H1 (cell line): ENCODE measurements at regions not wholly inside any gene's neighbourhood (a gene's known extent, or its start where the extent isn't known, plus 50 kb on each side); places are given as distances from the start of the nearest gene placed in this dataset.

Experiments
- CTCF ChIA-PET: fragments of 300-600 bp; sonication (Branson Sonifier 250); formaldehyde crosslinking; loops from one replicate; lab custom pipeline; 2021; ENCODE audit not compliant: partially characterized antibody; lab: Charles Lee
- POLR2A ChIA-PET: fragments of 300-600 bp; sonication (Branson Sonifier 250); formaldehyde crosslinking; loops from one replicate; lab custom pipeline; 2021; ENCODE audit warnings: inconsistent platforms; ENCODE audit not compliant: partially characterized antibody; lab: Charles Lee
- DNase-seq, 2 experiments: peaks; one replicate each; pipeline versions ENCODE4 v3.0.0 to v3.0.0-alpha.2; 2010 to 2022; ENCODE audit warnings: low spot score in 2 of 2, low read depth in 1 of 2, mixed read lengths in 1 of 2
- FAIRE-seq: peaks from 2 replicates; lab custom pipeline; 2011; peaks lifted over from hg19 to GRCh38; lab: Jason Lieb, UNC
- H2AFZ ChIP-seq: 2 replicates; pipeline ENCODE4 v1.8.1; 2012; ENCODE audit warnings: low read length, inconsistent platforms
- H2AK5ac ChIP-seq: 2 replicates; pipeline ENCODE4 v1.6.1; 2013; ENCODE audit warnings: low read depth, low read length
- H2BK120ac ChIP-seq: replicated peaks from 2 replicates; pipeline ENCODE3; 2013; ENCODE audit warnings: low read depth, low read length, inconsistent platforms
- H2BK12ac ChIP-seq: 2 replicates; pipeline ENCODE4 v1.6.1; 2013; ENCODE audit warnings: low read depth, low read length
- H2BK15ac ChIP-seq: 2 replicates; pipeline ENCODE4 v1.6.1; 2013; ENCODE audit warnings: low read length
- H2BK20ac ChIP-seq: 2 replicates; pipeline ENCODE4 v1.6.1; 2013; ENCODE audit warnings: low read length
- H2BK5ac ChIP-seq: 2 replicates; pipeline ENCODE4 v1.6.1; 2013; ENCODE audit warnings: low read depth, low read length
- H3K14ac ChIP-seq: 2 replicates; pipeline ENCODE4 v1.6.1; 2013; ENCODE audit warnings: inconsistent platforms; ENCODE audit not compliant: insufficient read length
- H3K18ac ChIP-seq: 2 replicates; pipeline ENCODE4 v1.6.1; 2013; ENCODE audit warnings: low read length; ENCODE audit errors: extremely low read depth
- H3K23ac ChIP-seq: 2 replicates; pipeline ENCODE4 v1.6.1; 2013; ENCODE audit warnings: inconsistent platforms; ENCODE audit not compliant: insufficient read length
- H3K23me2 ChIP-seq: 2 replicates; pipeline ENCODE4 v1.6.1; 2013; ENCODE audit warnings: low read depth, low read length
- H3K27ac ChIP-seq: 2 replicates; pipeline ENCODE4 v1.6.1; 2011; ENCODE audit warnings: low read depth, low read length, inconsistent platforms
- H3K27me3 ChIP-seq, 4 experiments: replicated peaks in 1 of 4; 1 replicate in 1 of 4; 2 replicates in 3 of 4; pipeline versions ENCODE4 v1.6.1 to v1.8.1; 2011 to 2013; ENCODE audit warnings: low read length in 3 of 4, mild to moderate bottlenecking in 3 of 4, inconsistent platforms in 2 of 4, mixed read lengths in 2 of 4, moderate library complexity in 1 of 4; ENCODE audit not compliant: control insufficient read depth in 3 of 4, insufficient read depth in 3 of 4; ENCODE audit errors: extremely low read depth in 1 of 4
- H3K36me3 ChIP-seq, 4 experiments: 2 replicates each; pipeline versions ENCODE4 v1.6.1 to v1.8.1; 2011 to 2013; ENCODE audit warnings: mild to moderate bottlenecking in 4 of 4, low read length in 3 of 4, moderate library complexity in 2 of 4, control low read depth in 1 of 4, inconsistent platforms in 1 of 4; ENCODE audit not compliant: insufficient read depth in 4 of 4, control insufficient read depth in 2 of 4
- H3K4ac ChIP-seq: replicated peaks from 2 replicates; pipeline ENCODE3; 2013; ENCODE audit warnings: low read length, low read depth, mixed read lengths, inconsistent platforms; ENCODE audit not compliant: insufficient read length
- H3K4me1 ChIP-seq, 4 experiments: replicated peaks in 1 of 4; 1 replicate in 1 of 4; 2 replicates in 3 of 4; pipeline versions ENCODE4 v1.6.1 to v1.8.1; 2011 to 2013; ENCODE audit warnings: low read length in 3 of 4, inconsistent platforms in 2 of 4, mixed read lengths in 1 of 4; ENCODE audit not compliant: insufficient read depth in 4 of 4, control insufficient read depth in 3 of 4
- H3K4me2 ChIP-seq, 2 experiments: 2 replicates each; pipeline versions ENCODE4 v1.6.1 to v1.8.1; 2011 to 2013; ENCODE audit warnings: low read depth in 2 of 2, low read length in 2 of 2, control low read depth in 1 of 2, inconsistent platforms in 1 of 2, mild to moderate bottlenecking in 1 of 2; ENCODE audit not compliant: insufficient read depth in 1 of 2
- H3K4me3 ChIP-seq, 4 experiments: fragments of 200-600, 300-600 bp in 1 of 4; sonication (generic), shearing (Covaris generic), sonication (Bioruptor Twin) in 1 of 4; 2 replicates each; pipeline versions ENCODE4 v1.5.1 to v1.8.1; 2011 to 2016; ENCODE audit warnings: low read length in 4 of 4, low read depth in 3 of 4, control low read depth in 2 of 4, inconsistent platforms in 2 of 4, mild to moderate bottlenecking in 2 of 4, mixed read lengths in 1 of 4, moderate library complexity in 1 of 4; ENCODE audit not compliant: insufficient read depth in 2 of 4; ENCODE audit errors: extremely low read depth in 1 of 4
- H3K56ac ChIP-seq: replicated peaks from 2 replicates; pipeline ENCODE3; 2013; ENCODE audit warnings: low read depth, mild to moderate bottlenecking, mixed read lengths, low read length, inconsistent platforms; ENCODE audit not compliant: insufficient read length
- H3K79me1 ChIP-seq: 2 replicates; pipeline ENCODE4 v1.6.1; 2013; ENCODE audit warnings: low read depth, low read length, control low read depth
- H3K79me2 ChIP-seq, 2 experiments: 2 replicates each; pipeline versions ENCODE4 v1.6.1 to v1.8.1; 2012 to 2013; ENCODE audit warnings: low read length in 2 of 2, mild to moderate bottlenecking in 2 of 2, inconsistent platforms in 1 of 2; ENCODE audit not compliant: insufficient read depth in 2 of 2, control insufficient read depth in 1 of 2
- H3K9ac ChIP-seq, 4 experiments: replicated peaks in 1 of 4; 1 replicate in 1 of 4; 2 replicates in 3 of 4; pipeline versions ENCODE4 v1.6.1 to v1.8.1; 2011 to 2013; ENCODE audit warnings: low read depth in 3 of 4, low read length in 3 of 4, control low read depth in 2 of 4, mild to moderate bottlenecking in 2 of 4, moderate library complexity in 2 of 4, inconsistent platforms in 1 of 4; ENCODE audit errors: extremely low read depth in 1 of 4
- H3K9me3 ChIP-seq, 2 experiments: 2 replicates each; pipeline versions ENCODE4 v1.6.1 to v1.8.1; 2012 to 2013; ENCODE audit warnings: mild to moderate bottlenecking in 2 of 2, moderate library complexity in 2 of 2, control low read depth in 1 of 2, inconsistent platforms in 1 of 2, low read depth in 1 of 2, low read length in 1 of 2, mixed read lengths in 1 of 2; ENCODE audit not compliant: insufficient read depth in 2 of 2
- H4K20me1 ChIP-seq, 2 experiments: replicated peaks in 1 of 2; 2 replicates each; pipeline versions ENCODE3 to v1.8.1; 2011 to 2013; ENCODE audit warnings: inconsistent platforms in 2 of 2, low read length in 2 of 2, mild to moderate bottlenecking in 1 of 2; ENCODE audit not compliant: insufficient read depth in 2 of 2, control insufficient read depth in 1 of 2
- H4K5ac ChIP-seq: 2 replicates; pipeline ENCODE4 v1.6.1; 2013; ENCODE audit warnings: low read length, low read depth, mixed read lengths, inconsistent platforms; ENCODE audit not compliant: insufficient read length
- H4K8ac ChIP-seq: 2 replicates; pipeline ENCODE4 v1.8.0; 2013; ENCODE audit warnings: mild to moderate bottlenecking, moderate library complexity, low read length, inconsistent platforms; ENCODE audit not compliant: insufficient read depth; ENCODE audit errors: extremely low read depth
- H4K91ac ChIP-seq: replicated peaks from 2 replicates; pipeline ENCODE3; 2013; ENCODE audit warnings: low read length, mixed read lengths, inconsistent platforms; ENCODE audit not compliant: insufficient read length
- FOSL1 ChIP-seq: IDR thresholded peaks from 2 replicates; pipeline ENCODE4 v1.6.1; 2011; ENCODE audit warnings: mild to moderate bottlenecking, low read depth, low read length, moderate library complexity; ENCODE audit not compliant: insufficient read depth
- GABPA ChIP-seq: IDR thresholded peaks from 2 replicates; pipeline ENCODE4 v1.6.1; 2011; ENCODE audit warnings: mild to moderate bottlenecking, low read length, moderate library complexity, borderline replicate concordance; ENCODE audit not compliant: insufficient read depth
- KDM1A ChIP-seq: fragments of 200-600, 300-600 bp; sonication (generic); IDR thresholded peaks from 2 replicates; pipeline ENCODE4 v1.7.1; 2016; ENCODE audit warnings: mild to moderate bottlenecking, low read length, borderline replicate concordance
- POLR2A ChIP-seq, 2 experiments: IDR thresholded peaks; 1 replicate in 1 of 2; 2 replicates in 1 of 2; pipeline ENCODE4 v1.6.1; 2011; ENCODE audit warnings: low read depth in 2 of 2, low read length in 2 of 2, mild to moderate bottlenecking in 2 of 2; ENCODE audit errors: control extremely low read depth in 1 of 2
- RXRA ChIP-seq: IDR thresholded peaks from 2 replicates; pipeline ENCODE4 v1.6.1; 2011; ENCODE audit warnings: low read depth, mild to moderate bottlenecking, low read length, moderate library complexity; ENCODE audit not compliant: insufficient read depth
- YY1 ChIP-seq: IDR thresholded peaks from 2 replicates; pipeline ENCODE4 v1.6.1; 2011; ENCODE audit warnings: low read depth, mild to moderate bottlenecking, low read length
- WGBS, 2 experiments: shearing (Covaris generic) in 1 of 2; methylation state at CpG; one replicate each; pipeline versions ENCODE4 v1.1.6 to v1.1.7; 2013 to 2015; ENCODE audit warnings: low lambda C conversion rate in 2 of 2, mixed read lengths in 2 of 2, inconsistent platforms in 1 of 2, low coverage in 1 of 2, missing lambda C conversion rate in 1 of 2; ENCODE audit not compliant: insufficient replicate concordance in 2 of 2, insufficient coverage in 1 of 2, insufficient read length in 1 of 2; ENCODE audit errors: extremely low coverage in 1 of 2, missing lambda C conversion rate in 1 of 2; 5-methylcytosine and 5-hydroxymethylcytosine counted together
- TF ChIP-seq, protein P1 (sequence below), 3 experiments: IDR thresholded peaks; 1 replicate in 2 of 3; 2 replicates in 1 of 3; pipeline versions ENCODE4 v1.5.1 to v1.6.1; 2011; ENCODE audit warnings: low read length in 3 of 3, mild to moderate bottlenecking in 3 of 3, inconsistent platforms in 2 of 3, low read depth in 1 of 3, moderate library complexity in 1 of 3; ENCODE audit not compliant: insufficient read depth in 1 of 3; ENCODE audit errors: control extremely low read depth in 1 of 3
- TF ChIP-seq, protein P2 (sequence below): IDR thresholded peaks from 2 replicates; pipeline ENCODE4 v1.6.1; 2012; ENCODE audit warnings: inconsistent platforms

- CTCF ChIA-PET, result interaction anchor here (0.6 to 1.7 kb wide), 5 partner anchors 10 to 235 kb away, joined by 3 to 6 read pairs (median 4); no protein-coding TSS in a partner anchor
These were observed 170.4 kb upstream of the LPP start for GRCh38 chr3:187983484-187984124.

More at GRCh38 chr3:187983484-187984124, 170.4 kb upstream of the LPP start:
- POLR2A ChIA-PET, result no interaction called here
- H3K4me2 ChIP-seq, result no peak overlapping the region
- H2AK5ac ChIP-seq, result no peak overlapping the region
- H2BK5ac ChIP-seq, result no peak overlapping the region
- no peaks in the 10 kb centered on the region for H3K36me3 ChIP-seq
- FAIRE-seq (no peak), DNase-seq (no peak)
- H3K79me2 ChIP-seq, result no peaks in the 10 kb centered on the region
- H3K9ac ChIP-seq, result no peak overlapping the region
- no peak overlapping the region for H2BK20ac ChIP-seq
- H4K20me1 ChIP-seq, result no peaks in the 10 kb centered on the region
- H3K4me1 ChIP-seq, result no peaks in the 10 kb centered on the region
- H3K23ac ChIP-seq, result no peak overlapping the region
- no peaks in the 10 kb centered on the region for H3K27me3 ChIP-seq
- no peak overlapping the region for H3K27ac ChIP-seq
- H3K4me3 ChIP-seq, result no peak overlapping the region
- H3K4ac ChIP-seq, result no peak overlapping the region
- no peak overlapping the region for H2BK120ac ChIP-seq
- H2BK12ac ChIP-seq, result no peak overlapping the region
- H3K14ac ChIP-seq, result no peak overlapping the region
- no peak overlapping the region for H3K18ac ChIP-seq
- H3K9me3 ChIP-seq, result no peaks in the 10 kb centered on the region
- H4K8ac ChIP-seq, result no peak overlapping the region
- H4K5ac ChIP-seq, result no peak overlapping the region
- no peak overlapping the region for H2BK15ac ChIP-seq
- H2AFZ ChIP-seq, result no peak overlapping the region
- H4K91ac ChIP-seq, result no peak overlapping the region
- H3K56ac ChIP-seq, result no peak overlapping the region
- WGBS, 2 experiments, result 86% methylated on average over 6 of the region's 6 CpGs; no CpG with 5 or more reads in 1 of the 2 experiments
- H3K23me2 ChIP-seq, result no peaks in the 10 kb centered on the region; the same call in 1 of the 2 replicates
- TF ChIP-seq, protein P1, sequence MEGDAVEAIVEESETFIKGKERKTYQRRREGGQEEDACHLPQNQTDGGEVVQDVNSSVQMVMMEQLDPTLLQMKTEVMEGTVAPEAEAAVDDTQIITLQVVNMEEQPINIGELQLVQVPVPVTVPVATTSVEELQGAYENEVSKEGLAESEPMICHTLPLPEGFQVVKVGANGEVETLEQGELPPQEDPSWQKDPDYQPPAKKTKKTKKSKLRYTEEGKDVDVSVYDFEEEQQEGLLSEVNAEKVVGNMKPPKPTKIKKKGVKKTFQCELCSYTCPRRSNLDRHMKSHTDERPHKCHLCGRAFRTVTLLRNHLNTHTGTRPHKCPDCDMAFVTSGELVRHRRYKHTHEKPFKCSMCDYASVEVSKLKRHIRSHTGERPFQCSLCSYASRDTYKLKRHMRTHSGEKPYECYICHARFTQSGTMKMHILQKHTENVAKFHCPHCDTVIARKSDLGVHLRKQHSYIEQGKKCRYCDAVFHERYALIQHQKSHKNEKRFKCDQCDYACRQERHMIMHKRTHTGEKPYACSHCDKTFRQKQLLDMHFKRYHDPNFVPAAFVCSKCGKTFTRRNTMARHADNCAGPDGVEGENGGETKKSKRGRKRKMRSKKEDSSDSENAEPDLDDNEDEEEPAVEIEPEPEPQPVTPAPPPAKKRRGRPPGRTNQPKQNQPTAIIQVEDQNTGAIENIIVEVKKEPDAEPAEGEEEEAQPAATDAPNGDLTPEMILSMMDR (IDR thresholded peaks at IDR 0.05; ENCODE audit: control extremely low read depth in 1 of 3, insufficient read depth in 1 of 3, low read depth in 1 of 3, low read length in 3 of 3), result no peak
- TF ChIP-seq, protein P2, sequence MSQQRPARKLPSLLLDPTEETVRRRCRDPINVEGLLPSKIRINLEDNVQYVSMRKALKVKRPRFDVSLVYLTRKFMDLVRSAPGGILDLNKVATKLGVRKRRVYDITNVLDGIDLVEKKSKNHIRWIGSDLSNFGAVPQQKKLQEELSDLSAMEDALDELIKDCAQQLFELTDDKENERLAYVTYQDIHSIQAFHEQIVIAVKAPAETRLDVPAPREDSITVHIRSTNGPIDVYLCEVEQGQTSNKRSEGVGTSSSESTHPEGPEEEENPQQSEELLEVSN, result no peak
- no peak for TF ChIP-seq POLR2A (IDR thresholded peaks at IDR 0.05; ENCODE audit: control extremely low read depth in 1 of 2, low read depth in 2 of 2, low read length in 2 of 2)
- TF ChIP-seq RXRA, result no peak
- no peak for TF ChIP-seq KDM1A
- no peak for TF ChIP-seq YY1
- TF ChIP-seq FOSL1, result no peak
- TF ChIP-seq GABPA, result no peak
- H3K79me1 ChIP-seq, result no peaks in the 10 kb centered on the region
